GM21390 (cell line): ENCODE measurements at regions not wholly inside any gene's neighbourhood (a gene's known extent, or its start where the extent isn't known, plus 50 kb on each side); places are given as distances from the start of the nearest gene placed in this dataset.

Experiments used
- ATAC-seq: cut with Tn5 transposase; IDR thresholded peaks from one replicate; pipeline ENCODE4 v1.9.1; 2021; ENCODE audit not compliant: unreplicated experiment

GRCh38 chr5:114237766-114238165 lies 124.1 kb upstream of the KCNN2 start:
- no peak for ATAC-seq

GRCh38 chr5:114238771-114239313 lies 123.0 kb upstream of the KCNN2 start:
- no peak for ATAC-seq

- no peak for ATAC-seq
These were observed 118.4 kb upstream of the KCNN2 start for GRCh38 chr5:114243281-114243971.

- ATAC-seq, result no peak
These were observed 117.9 kb upstream of the KCNN2 start for GRCh38 chr5:114243972-114244317.

- ATAC-seq, result no peak
These were observed 112.0 kb upstream of the KCNN2 start for GRCh38 chr5:114249823-114250222.

- no peak for ATAC-seq
These were observed 111.3 kb upstream of the KCNN2 start for GRCh38 chr5:114250536-114250935.

- ATAC-seq, result no peak
These were observed 109.6 kb upstream of the KCNN2 start for GRCh38 chr5:114252226-114252625.

- ATAC-seq, result no peak
These were observed 106.6 kb upstream of the KCNN2 start for GRCh38 chr5:114255260-114255659.

- no peak for ATAC-seq
These were observed 99.9 kb upstream of the KCNN2 start for GRCh38 chr5:114261989-114262388.

- no peak for ATAC-seq
These were observed 96.3 kb upstream of the KCNN2 start for GRCh38 chr5:114265432-114266060.

GRCh38 chr5:114266374-114266773 lies 95.5 kb upstream of the KCNN2 start:
- ATAC-seq, result no peak

- ATAC-seq, result no peak
These were observed 65.7 kb upstream of the KCNN2 start for GRCh38 chr5:114296191-114296590.

- no peak for ATAC-seq
These were observed 64.0 kb upstream of the KCNN2 start for GRCh38 chr5:114297915-114298314.

GRCh38 chr5:114305402-114306207 lies 56.3 kb upstream of the KCNN2 start:
- peak; percentile 74 for ATAC-seq

- no peak for ATAC-seq
These were observed 53.9 kb upstream of the KCNN2 start for GRCh38 chr5:114308017-114308416.

GRCh38 chr5:114308508-114308907 lies 53.4 kb upstream of the KCNN2 start:
- ATAC-seq, result no peak

GRCh38 chr5:114310666-114311065 lies 51.2 kb upstream of the KCNN2 start:
- no peak for ATAC-seq

GRCh38 chr5:114311281-114311680 lies 50.6 kb upstream of the KCNN2 start:
- no peak for ATAC-seq

- ATAC-seq, result no peak
These were observed 49.9 kb upstream of the KCNN2 start for GRCh38 chr5:114311968-114312367.
